CD4-positive, alpha-beta T cell (primary cell): ENCODE measurements at regions not wholly inside any gene's neighbourhood (a gene's known extent, or its start where the extent isn't known, plus 50 kb on each side); places are given as distances from the start of the nearest gene placed in this dataset.

Source experiments
- ATAC-seq: fragments of 200-7000 bp; cut with Tn5 transposase; one replicate; pipeline ENCODE4 v1.10.0; 2022; ENCODE audit warnings: mild to moderate bottlenecking; ENCODE audit not compliant: poor library complexity
- CTCF ChIA-PET: fragments of 350-600 bp; sonication (Branson Sonifier 250); formaldehyde crosslinking; loops from one replicate; lab custom pipeline; 2021; ENCODE audit warnings: antibody characterized with exemption, inconsistent platforms; lab: Charles Lee
- POLR2A ChIA-PET: fragments of 350-600 bp; sonication (Branson Sonifier 250); formaldehyde crosslinking; loops from one replicate; lab custom pipeline; 2021; ENCODE audit warnings: antibody characterized with exemption, inconsistent platforms; lab: Charles Lee
- DNase-seq, 14 experiments: peaks; one replicate each; pipeline ENCODE4 v3.0.0-alpha.2; 2013 to 2020; ENCODE audit warnings: mixed read lengths in 2 of 14
- H3K27ac ChIP-seq, 2 donors: one replicate each; pipeline versions ENCODE4 v1.5.1 to v1.7.0; 2013; ENCODE audit warnings: low read length in 2 of 2, low read depth in 1 of 2, mild to moderate bottlenecking in 1 of 2
- H3K27me3 ChIP-seq, 2 experiments: 1 replicate in 1 of 2; 2 replicates in 1 of 2; pipeline versions ENCODE4 v1.6.1 to v1.7.0; 2013; ENCODE audit warnings: low read length in 2 of 2, control low read depth in 1 of 2, mild to moderate bottlenecking in 1 of 2, moderate library complexity in 1 of 2; ENCODE audit not compliant: insufficient read depth in 2 of 2, control insufficient read depth in 1 of 2
- H3K36me3 ChIP-seq: one replicate; pipeline ENCODE4 v1.6.1; 2013; ENCODE audit warnings: low read length, control low read depth; ENCODE audit not compliant: insufficient read depth
- H3K4me1 ChIP-seq: one replicate; pipeline ENCODE4 v1.6.1; 2013; ENCODE audit warnings: low read length, control low read depth; ENCODE audit not compliant: insufficient read depth
- H3K4me3 ChIP-seq: one replicate; pipeline ENCODE4 v1.5.1; 2013; ENCODE audit warnings: mild to moderate bottlenecking, low read length, moderate library complexity
- H3K9me3 ChIP-seq, 2 experiments: 1 replicate in 1 of 2; 2 replicates in 1 of 2; pipeline versions ENCODE4 v1.6.1 to v1.7.0; 2013; ENCODE audit warnings: low read length in 2 of 2, mild to moderate bottlenecking in 2 of 2, control low read depth in 1 of 2, moderate library complexity in 1 of 2; ENCODE audit not compliant: control insufficient read depth in 1 of 2, insufficient read depth in 1 of 2
- H3K27ac Mint-ChIP-seq: one replicate; pipeline ENCODE4 v1.8.0; 2020; ENCODE audit warnings: mixed read lengths
- H3K27me3 Mint-ChIP-seq: one replicate; pipeline ENCODE4 v1.8.0; 2021; ENCODE audit warnings: mixed read lengths
- H3K36me3 Mint-ChIP-seq: one replicate; pipeline ENCODE4 v1.8.0; 2021; ENCODE audit warnings: low read depth, mixed read lengths
- H3K4me1 Mint-ChIP-seq: one replicate; pipeline ENCODE4 v1.8.0; 2021; ENCODE audit warnings: low read depth, mixed read lengths
- H3K4me3 Mint-ChIP-seq: one replicate; pipeline ENCODE4 v1.8.0; 2020; ENCODE audit warnings: mild to moderate bottlenecking, mixed read lengths
- H3K9me3 Mint-ChIP-seq: one replicate; pipeline ENCODE4 v1.8.0; 2020; ENCODE audit warnings: mixed read lengths
- CTCF ChIP-seq: fragments of 200-600 bp; IDR thresholded peaks from one replicate; pipeline ENCODE4 v1.8.0; 2022; ENCODE audit warnings: antibody characterized with exemption, mild to moderate bottlenecking
- intact Hi-C, 2 experiments: fragments of 100-400 bp; cut with DNase I in 1 of 2; cut with micrococcal nuclease in 1 of 2; formaldehyde crosslinking; loops; one replicate each; pipeline versions ENCODE4 v1.15.1 to v1.9.0; 2023 to 2025; cut with DNase I, micrococcal nuclease

GRCh38 chr12:118606690-118607089, 230.3 kb downstream of the SUDS3 start:
- H3K9me3 ChIP-seq: peaks cover 0 to 4% of the 10 kb centered on the region in 2 experiments
- TF ChIP-seq CTCF: no peak
- Mint-ChIP-seq H3K36me3 (no peaks in the 10 kb centered on the region), H3K9me3 (no peaks in the 10 kb centered on the region), H3K27me3 (peaks cover 5% of the 10 kb centered on the region), H3K4me3 (no peak overlapping the region), H3K27ac (no peak overlapping the region), H3K4me1 (no peaks in the 10 kb centered on the region)
- intact Hi-C loops: no loop called here
- no peaks in the 10 kb centered on the region for H3K4me1 ChIP-seq
- no peaks in the 10 kb centered on the region for H3K36me3 ChIP-seq
- DNase-seq (no peak), ATAC-seq (no peak)
- no peaks in the 10 kb centered on the region for H3K27me3 ChIP-seq
- ChIA-PET POLR2A (no interaction called here), CTCF (no interaction called here)
- H3K27ac ChIP-seq: no peak overlapping the region
- H3K4me3 ChIP-seq: no peak overlapping the region

- ATAC-seq: no peak
- no peak overlapping the region for H3K27ac ChIP-seq
- no peak for TF ChIP-seq CTCF
- POLR2A ChIA-PET: no interaction called here
- no peaks in the 10 kb centered on the region for H3K4me1 ChIP-seq
- no peaks in the 10 kb centered on the region for H3K36me3 Mint-ChIP-seq
- no peak overlapping the region for H3K4me3 Mint-ChIP-seq
- H3K4me3 ChIP-seq: no peak overlapping the region
- H3K36me3 ChIP-seq: no peaks in the 10 kb centered on the region
- no peaks in the 10 kb centered on the region for H3K27me3 ChIP-seq
- no peaks in the 10 kb centered on the region for H3K4me1 Mint-ChIP-seq
- peaks cover 1 to 4% of the 10 kb centered on the region in 2 experiments for H3K9me3 ChIP-seq
- peaks cover 2% of the 10 kb centered on the region for H3K9me3 Mint-ChIP-seq
- H3K27ac Mint-ChIP-seq: no peak overlapping the region
- DNase-seq: no peak
- peaks cover 5% of the 10 kb centered on the region for H3K27me3 Mint-ChIP-seq
- CTCF ChIA-PET: no interaction called here
- intact Hi-C loops: no loop called here
Measured at GRCh38 chr12:118607831-118608230, 231.5 kb downstream of the SUDS3 start.

- no peaks in the 10 kb centered on the region for H3K4me1 Mint-ChIP-seq
- H3K27ac ChIP-seq: no peak overlapping the region
- H3K9me3 Mint-ChIP-seq: peaks cover 6% of the 10 kb centered on the region
- H3K27me3 Mint-ChIP-seq: peaks cover 5% of the 10 kb centered on the region
- intact Hi-C loops: no loop called here
- H3K36me3 ChIP-seq: no peaks in the 10 kb centered on the region
- CTCF ChIA-PET: no interaction called here
- ATAC-seq (no peak), DNase-seq (no peak)
- H3K27ac Mint-ChIP-seq: no peak overlapping the region
- no peak for TF ChIP-seq CTCF
- H3K9me3 ChIP-seq: peaks cover 4 to 6% of the 10 kb centered on the region in 2 experiments
- H3K4me3 Mint-ChIP-seq: no peak overlapping the region
- H3K4me3 ChIP-seq: no peak overlapping the region
- POLR2A ChIA-PET: no interaction called here
- H3K36me3 Mint-ChIP-seq: no peaks in the 10 kb centered on the region
- no peaks in the 10 kb centered on the region for H3K4me1 ChIP-seq
- no peaks in the 10 kb centered on the region for H3K27me3 ChIP-seq
Measured at GRCh38 chr12:118608770-118609344, 232.5 kb downstream of the SUDS3 start.
